Activated CD4-positive, alpha-beta T cell treated with anti-CD3 and anti-CD28 coated beads, Interleukin-10, Interleukin-2, amounts not matched to agents 100 ng/mL and 50 ng/mL, durations not matched to agents 16 hours and 8 hours (primary cell): ENCODE measurements at regions not wholly inside any gene's neighbourhood (a gene's known extent, or its start where the extent isn't known, plus 50 kb on each side); places are given as distances from the start of the nearest gene placed in this dataset.

Experiments used
- DNase-seq: peaks from one replicate; pipeline ENCODE4 v3.0.0-alpha.2; 2020

GRCh38 chr19:5214902-5215301 lies 125.7 kb downstream of the PTPRS start:
- no peak for DNase-seq

- no peak for DNase-seq
Measured at GRCh38 chr19:5214371-5214770, 126.2 kb downstream of the PTPRS start.

GRCh38 chr19:5213667-5214066 lies 126.9 kb downstream of the PTPRS start:
- no peak for DNase-seq

GRCh38 chr19:5212101-5212500 lies 128.5 kb downstream of the PTPRS start:
- DNase-seq, result no peak

- no peak for DNase-seq
Measured at GRCh38 chr19:5211217-5211822, 129.3 kb downstream of the PTPRS start.

GRCh38 chr19:5210556-5210955 lies 130.1 kb downstream of the PTPRS start:
- no peak for DNase-seq

- DNase-seq, result no peak
Measured at GRCh38 chr19:5207806-5208205, 132.8 kb downstream of the PTPRS start.

- DNase-seq, result no peak
Measured at GRCh38 chr19:5206751-5207075, 133.9 kb downstream of the PTPRS start.

GRCh38 chr19:5205937-5206750 lies 134.5 kb downstream of the PTPRS start:
- no peak for DNase-seq

- no peak for DNase-seq
Measured at GRCh38 chr19:5205381-5205780, 135.2 kb downstream of the PTPRS start.

GRCh38 chr19:5204212-5204611 lies 136.4 kb downstream of the PTPRS start:
- no peak for DNase-seq
